K562 (cell line): ENCODE measurements at regions not wholly inside any gene's neighbourhood (a gene's known extent, or its start where the extent isn't known, plus 50 kb on each side); places are given as distances from the start of the nearest gene placed in this dataset.

ENCODE experiments used
- EP300 ChIP-seq: IDR thresholded peaks from 2 replicates; pipeline ENCODE4 v1.6.1; 2012; ENCODE audit warnings: low read length, improper control_type of control experiment
- TFAP4 ChIP-seq: sonication (generic); formaldehyde crosslinking; IDR thresholded peaks from 2 replicates; pipeline ENCODE4 v1.8.0; 2022; ENCODE audit warnings: missing genetic modification reagents, mild to moderate bottlenecking, moderate library complexity, borderline replicate concordance
- ZNF184 ChIP-seq: sonication (generic); formaldehyde crosslinking; IDR thresholded peaks from 2 replicates; pipeline ENCODE4 v1.5.0; 2020; ENCODE audit warnings: missing genetic modification reagents
- ZNF407 ChIP-seq: fragments of 450-650 bp; IDR thresholded peaks from 2 replicates; pipeline ENCODE4 v1.6.1; 2016; ENCODE audit warnings: low read depth
- ZNF436 ChIP-seq: fragments of 250-450, 450-650 bp; sonication (Bioruptor Pico); formaldehyde crosslinking; IDR thresholded peaks from 2 replicates; pipeline ENCODE4 v1.7.0; 2020; ENCODE audit warnings: mild to moderate bottlenecking
- ZNF445 ChIP-seq: fragments of 250-450 bp; sonication (Bioruptor Pico); IDR thresholded peaks from 2 replicates; pipeline ENCODE4 v1.4.0; 2020; ENCODE audit warnings: low read depth, mild to moderate bottlenecking, moderate library complexity

- TF ChIP-seq ZNF407 (no peak), ZNF184 (CRISPR knock-in tag) (no peak), ZNF445 (CRISPR knock-in tag) (no peak), ZNF436 (CRISPR knock-in tag) (no peak), EP300 (no peak), TFAP4 (CRISPR knock-in tag) (no peak)
These were observed 118.8 kb downstream of the SKIDA1 start (continued) for GRCh38 chr10:21406595-21407193.
